ENCODE measurements at regions not wholly inside any gene's neighbourhood (a gene's known extent, or its start where the extent isn't known, plus 50 kb on each side); places are given as distances from the start of the nearest gene placed in this dataset.

GRCh38 chr14:62420847-62421246, 624.4 kb downstream of the KCNH5 start:
- in situ Hi-C loops (cut with MboI; ENCODE audit: low sequenced_read_pairs in 4 of 4) = no loop called here
- intact Hi-C loops (cut with DNase I; ENCODE audit: low total_unique reads) = no loop called here
- ATAC-seq = no peak
- no peak overlapping the region for H3K4me3 ChIP-seq
- no peaks in the 10 kb centered on the region for H3K27me3 ChIP-seq
- DNase-seq = no peak
- no peaks in the 10 kb centered on the region for H3K36me3 ChIP-seq
- no peak overlapping the region for H3K27ac ChIP-seq
- no peaks in the 10 kb centered on the region for H3K9me3 ChIP-seq
- TF ChIP-seq CTCF (IDR thresholded peaks at IDR 0.05 in 4 of 5, conservative IDR thresholded peaks at IDR 0.05 in 1 of 5) (no peak), POLR2A (IDR thresholded peaks at IDR 0.05) (no peak)
- H3K4me1 ChIP-seq = no peaks in the 10 kb centered on the region

GRCh38 chr14:62428429-62429203, 616.6 kb downstream of the KCNH5 start:
- TF ChIP-seq CTCF (IDR thresholded peaks at IDR 0.05 in 4 of 5, conservative IDR thresholded peaks at IDR 0.05 in 1 of 5) = no peak
- no peak for TF ChIP-seq POLR2A (IDR thresholded peaks at IDR 0.05)
- no peaks in the 10 kb centered on the region for H3K4me1 ChIP-seq

GRCh38 chr14:62429683-62430082, 615.6 kb downstream of the KCNH5 start:
- Histone ChIP-seq H3K4me1 (no peaks in the 10 kb centered on the region), H3K4me3 (no peak overlapping the region), H3K27ac (no peak overlapping the region), H3K9me3 (no peaks in the 10 kb centered on the region), H3K27me3 (no peaks in the 10 kb centered on the region), H3K36me3 (no peaks in the 10 kb centered on the region)
- intact Hi-C loops (cut with DNase I; ENCODE audit: low total_unique reads) = no loop called here
- in situ Hi-C loops (cut with MboI; ENCODE audit: low sequenced_read_pairs in 4 of 4) = no loop called here
- TF ChIP-seq POLR2A (IDR thresholded peaks at IDR 0.05) = no peak
- TF ChIP-seq CTCF (IDR thresholded peaks at IDR 0.05 in 4 of 5, conservative IDR thresholded peaks at IDR 0.05 in 1 of 5) = no peak
- no peak for DNase-seq
- ATAC-seq = no peak

More at GRCh38 chr14:62428429-62429203, 616.6 kb downstream of the KCNH5 start:
- intact Hi-C loops (cut with DNase I; ENCODE audit: low total_unique reads) = no loop called here
- Histone ChIP-seq H3K27me3 (no peaks in the 10 kb centered on the region), H3K36me3 (no peaks in the 10 kb centered on the region), H3K4me3 (no peak overlapping the region), H3K27ac (no peak overlapping the region), H3K9me3 (no peaks in the 10 kb centered on the region)
- in situ Hi-C loops (cut with MboI; ENCODE audit: low sequenced_read_pairs in 4 of 4) = no loop called here
- ATAC-seq = no peak
- no peak for DNase-seq

- no peaks in the 10 kb centered on the region for H3K27me3 ChIP-seq
- no peaks in the 10 kb centered on the region for H3K4me1 ChIP-seq
- in situ Hi-C loops (cut with MboI; ENCODE audit: low sequenced_read_pairs in 4 of 4) = no loop called here
- H3K9me3 ChIP-seq = no peaks in the 10 kb centered on the region
- H3K4me3 ChIP-seq = no peak overlapping the region
- TF ChIP-seq CTCF (IDR thresholded peaks at IDR 0.05 in 4 of 5, conservative IDR thresholded peaks at IDR 0.05 in 1 of 5) = no peak
- TF ChIP-seq POLR2A (IDR thresholded peaks at IDR 0.05) = no peak
- H3K27ac ChIP-seq = no peak overlapping the region
- H3K36me3 ChIP-seq = no peaks in the 10 kb centered on the region
- ATAC-seq = no peak
- DNase-seq = no peak
- intact Hi-C loops (cut with DNase I; ENCODE audit: low total_unique reads) = no loop called here
Observed at GRCh38 chr14:62431496-62431895, 613.8 kb downstream of the KCNH5 start.

GRCh38 chr14:62432955-62433354, 612.3 kb downstream of the KCNH5 start:
- H3K27ac ChIP-seq = no peak overlapping the region
- DNase-seq (no peak), ATAC-seq (no peak)
- no peaks in the 10 kb centered on the region for H3K36me3 ChIP-seq
- H3K9me3 ChIP-seq = no peaks in the 10 kb centered on the region
- H3K27me3 ChIP-seq = no peaks in the 10 kb centered on the region
- intact Hi-C loops (cut with DNase I; ENCODE audit: low total_unique reads) (no loop called here), in situ Hi-C loops (cut with MboI; ENCODE audit: low sequenced_read_pairs in 4 of 4) (no loop called here)
- no peak for TF ChIP-seq POLR2A (IDR thresholded peaks at IDR 0.05)
- TF ChIP-seq CTCF (IDR thresholded peaks at IDR 0.05 in 4 of 5, conservative IDR thresholded peaks at IDR 0.05 in 1 of 5) = no peak
- H3K4me1 ChIP-seq = no peaks in the 10 kb centered on the region
- H3K4me3 ChIP-seq = no peak overlapping the region
